ENCODE measurements at regions not wholly inside any gene's neighbourhood (a gene's known extent, or its start where the extent isn't known, plus 50 kb on each side); places are given as distances from the start of the nearest gene placed in this dataset.

GRCh38 chr2:18792684-18793083 is 203.3 kb upstream of the NT5C1B start:
- TF ChIP-seq, protein P1, sequence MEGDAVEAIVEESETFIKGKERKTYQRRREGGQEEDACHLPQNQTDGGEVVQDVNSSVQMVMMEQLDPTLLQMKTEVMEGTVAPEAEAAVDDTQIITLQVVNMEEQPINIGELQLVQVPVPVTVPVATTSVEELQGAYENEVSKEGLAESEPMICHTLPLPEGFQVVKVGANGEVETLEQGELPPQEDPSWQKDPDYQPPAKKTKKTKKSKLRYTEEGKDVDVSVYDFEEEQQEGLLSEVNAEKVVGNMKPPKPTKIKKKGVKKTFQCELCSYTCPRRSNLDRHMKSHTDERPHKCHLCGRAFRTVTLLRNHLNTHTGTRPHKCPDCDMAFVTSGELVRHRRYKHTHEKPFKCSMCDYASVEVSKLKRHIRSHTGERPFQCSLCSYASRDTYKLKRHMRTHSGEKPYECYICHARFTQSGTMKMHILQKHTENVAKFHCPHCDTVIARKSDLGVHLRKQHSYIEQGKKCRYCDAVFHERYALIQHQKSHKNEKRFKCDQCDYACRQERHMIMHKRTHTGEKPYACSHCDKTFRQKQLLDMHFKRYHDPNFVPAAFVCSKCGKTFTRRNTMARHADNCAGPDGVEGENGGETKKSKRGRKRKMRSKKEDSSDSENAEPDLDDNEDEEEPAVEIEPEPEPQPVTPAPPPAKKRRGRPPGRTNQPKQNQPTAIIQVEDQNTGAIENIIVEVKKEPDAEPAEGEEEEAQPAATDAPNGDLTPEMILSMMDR (IDR thresholded peaks at IDR 0.05), result no peak
- peak; percentile 26 for DNase-seq
- peak overlapping the region; percentile 98 for H3K27ac Mint-ChIP-seq
- H3K4me3 Mint-ChIP-seq, result peak overlapping the region; percentile 48
- H3K27me3 Mint-ChIP-seq (ENCODE audit: low read depth, poor library complexity), result no peaks in the 10 kb centered on the region
- H3K4me1 Mint-ChIP-seq, result peaks cover 88% of the 10 kb centered on the region
- no peaks in the 10 kb centered on the region for H3K36me3 Mint-ChIP-seq (ENCODE audit: low read depth)
- no peaks in the 10 kb centered on the region for H3K9me3 Mint-ChIP-seq

DNA sequence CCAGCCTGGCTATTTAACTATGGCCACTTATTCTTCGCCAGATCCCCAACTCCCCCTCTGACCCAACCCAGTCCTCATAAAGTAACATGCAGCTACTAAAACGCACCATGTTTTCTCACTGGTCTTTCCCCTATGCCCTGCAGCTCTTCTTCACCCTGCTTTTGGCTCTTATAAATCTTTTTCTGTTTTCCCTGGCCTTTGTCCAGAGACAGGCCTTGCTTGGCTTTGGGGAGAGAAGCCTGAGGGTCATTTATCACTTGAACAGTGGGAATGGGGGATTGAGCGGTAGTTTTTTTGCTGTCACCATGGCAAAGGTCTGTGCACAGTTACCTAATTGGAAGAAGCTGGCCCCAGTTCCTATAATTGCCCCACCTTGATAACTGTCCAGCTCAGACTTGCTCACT is 202.9 kb upstream of the NT5C1B start:
- peak; percentile 33 for DNase-seq
- Mint-ChIP-seq H3K27me3 (ENCODE audit: low read depth, poor library complexity) (no peaks in the 10 kb centered on the region), H3K36me3 (ENCODE audit: low read depth) (no peaks in the 10 kb centered on the region), H3K27ac (peak overlapping the region; percentile 98), H3K4me1 (peaks cover 89% of the 10 kb centered on the region), H3K4me3 (peak overlapping the region; percentile 37), H3K9me3 (no peaks in the 10 kb centered on the region)
- TF ChIP-seq, protein P1 (IDR thresholded peaks at IDR 0.05), result no peak

- DNase-seq, result no peak
- TF ChIP-seq, protein P1 (IDR thresholded peaks at IDR 0.05), result no peak
- H3K27me3 Mint-ChIP-seq (ENCODE audit: low read depth, poor library complexity), result no peaks in the 10 kb centered on the region
- H3K4me1 Mint-ChIP-seq, result peaks cover 82% of the 10 kb centered on the region
- peak overlapping the region; percentile 17 for H3K4me3 Mint-ChIP-seq
- peaks cover 2% of the 10 kb centered on the region for H3K36me3 Mint-ChIP-seq (ENCODE audit: low read depth)
- peak overlapping the region; percentile 98 for H3K27ac Mint-ChIP-seq
- peaks cover 3% of the 10 kb centered on the region for H3K9me3 Mint-ChIP-seq
These were observed 201.9 kb upstream of the NT5C1B start for GRCh38 chr2:18791172-18791797.

- H3K36me3 Mint-ChIP-seq (ENCODE audit: low read depth), result peaks cover 9% of the 10 kb centered on the region
- no peak for DNase-seq
- H3K27me3 Mint-ChIP-seq (ENCODE audit: low read depth, poor library complexity), result no peaks in the 10 kb centered on the region
- H3K27ac Mint-ChIP-seq, result peak overlapping the region; percentile 98
- TF ChIP-seq, protein P1 (IDR thresholded peaks at IDR 0.05), result no peak
- peaks cover 77% of the 10 kb centered on the region for H3K4me1 Mint-ChIP-seq
- H3K9me3 Mint-ChIP-seq, result peaks cover 9% of the 10 kb centered on the region
- peak overlapping the region; percentile 17 for H3K4me3 Mint-ChIP-seq
These were observed 201.3 kb upstream of the NT5C1B start for GRCh38 chr2:18790509-18791171.

- H3K4me1 Mint-ChIP-seq, result peaks cover 64% of the 10 kb centered on the region
These were observed 199.2 kb upstream of the NT5C1B start for GRCh38 chr2:18788592-18788991.

More at GRCh38 chr2:18788592-18788991, 199.2 kb upstream of the NT5C1B start:
- no peak for DNase-seq
- Mint-ChIP-seq H3K36me3 (ENCODE audit: low read depth) (peaks cover 26% of the 10 kb centered on the region), H3K27me3 (ENCODE audit: low read depth, poor library complexity) (no peaks in the 10 kb centered on the region), H3K27ac (no peak overlapping the region), H3K9me3 (peaks cover 28% of the 10 kb centered on the region), H3K4me3 (no peak overlapping the region)
- TF ChIP-seq, protein P1 (IDR thresholded peaks at IDR 0.05), result no peak

Measured in nephron progenitor cell (in vitro differentiated cells).